GM20000 (cell line): ENCODE measurements at regions not wholly inside any gene's neighbourhood (a gene's known extent, or its start where the extent isn't known, plus 50 kb on each side); places are given as distances from the start of the nearest gene placed in this dataset.

ENCODE experiments used
- DNase-seq: peaks from one replicate; pipeline ENCODE4 v3.0.0; 2012; ENCODE audit warnings: low spot score
- CTCF ChIP-seq: IDR thresholded peaks from 2 replicates; pipeline ENCODE4 v1.5.1; 2012; ENCODE audit warnings: mild to moderate bottlenecking, control low read depth; ENCODE audit errors: extremely low read depth, missing control alignments

GRCh38 chr13:109384491-109385241 is 401.7 kb downstream of the IRS2 start:
- no peak for DNase-seq
- no peak for TF ChIP-seq CTCF

- no peak for TF ChIP-seq CTCF
- DNase-seq, result no peak
Measured at GRCh38 chr13:109383683-109384082, 402.7 kb downstream of the IRS2 start.

- no peak for TF ChIP-seq CTCF
- DNase-seq, result no peak
Measured at GRCh38 chr13:109381546-109382180, 404.7 kb downstream of the IRS2 start.

GRCh38 chr13:109380457-109380856 is 405.9 kb downstream of the IRS2 start:
- no peak for TF ChIP-seq CTCF
- no peak for DNase-seq

- no peak for TF ChIP-seq CTCF
- no peak for DNase-seq
Measured at GRCh38 chr13:109379930-109380329, 406.5 kb downstream of the IRS2 start.

- no peak for DNase-seq
- TF ChIP-seq CTCF, result no peak
Measured at GRCh38 chr13:109376936-109377335, 409.4 kb downstream of the IRS2 start.

- DNase-seq, result no peak
- TF ChIP-seq CTCF, result no peak
Measured at GRCh38 chr13:109374609-109375200, 411.7 kb downstream of the IRS2 start.
